K562 (cell line): ENCODE measurements at regions not wholly inside any gene's neighbourhood (a gene's known extent, or its start where the extent isn't known, plus 50 kb on each side); places are given as distances from the start of the nearest gene placed in this dataset.

Experiments used
- ATAC-seq: fragments of 200-7000 bp; cut with Tn5 transposase; 3 replicates; pipeline ENCODE4 v1.9.1; 2020; ENCODE audit warnings: moderate library complexity
- BruUV-seq: library from RNA; stranded (reverse); fragments of 400-500 nt; replicated peaks from 2 replicates; lab custom pipeline; 2021; lab: Mats Ljungman, UMichigan
- CTCF ChIA-PET: fragments of 300-600 bp; formaldehyde crosslinking; extraction: SDS; loops from one replicate; lab custom pipeline; 2021; ENCODE audit warnings: low intra/inter-chr PET ratio; lab: Yijun Ruan, JAX
- POLR2A ChIA-PET: fragments of 300-600, 350-650 bp; sonication (Branson Sonifier 250); formaldehyde crosslinking; extraction: SDS; loops from one replicate; lab custom pipeline; 2021; ENCODE audit warnings: antibody characterized with exemption, inconsistent platforms; lab: Yijun Ruan, JAX
- DNase-seq, 4 experiments: peaks; one replicate each; pipeline versions ENCODE4 v3.0.0 to v3.0.0-alpha.2; 2011 to 2018; ENCODE audit warnings: low spot score in 3 of 4, mixed read lengths in 3 of 4; ENCODE audit errors: extremely low read depth in 1 of 4
- FAIRE-seq: peaks from 2 replicates; lab custom pipeline; 2011; peaks lifted over from hg19 to GRCh38; lab: Jason Lieb, UNC
- H2AFZ ChIP-seq: 2 replicates; pipeline ENCODE4 v1.6.0; 2011; ENCODE audit warnings: low read depth, low read length, control low read depth, inconsistent platforms
- H3K27ac ChIP-seq: fragments of 200-600 bp; 3 replicates; pipeline ENCODE4 v1.8.0; 2011; ENCODE audit warnings: low read depth, mild to moderate bottlenecking, control low read depth, inconsistent platforms, low read length, moderate library complexity, mixed read lengths; ENCODE audit errors: extremely low read depth
- H3K27me3 ChIP-seq, 2 experiments: fragments of 300-600 bp in 1 of 2; 2 replicates in 1 of 2; 3 replicates in 1 of 2; pipeline versions ENCODE4 v1.6.0 to v1.8.0; 2011; ENCODE audit warnings: inconsistent platforms in 2 of 2, low read length in 2 of 2, mild to moderate bottlenecking in 1 of 2, mixed read lengths in 1 of 2, moderate library complexity in 1 of 2; ENCODE audit not compliant: control insufficient read depth in 2 of 2, insufficient read depth in 2 of 2
- H3K36me3 ChIP-seq: fragments of 300-600 bp; 3 replicates; pipeline ENCODE4 v1.8.0; 2011; ENCODE audit warnings: mild to moderate bottlenecking, low read length, inconsistent platforms; ENCODE audit not compliant: control insufficient read depth, insufficient read depth
- H3K4me1 ChIP-seq, 2 experiments: fragments of 200-600 bp in 1 of 2; replicated peaks in 1 of 2; 2 replicates in 1 of 2; 3 replicates in 1 of 2; pipeline versions ENCODE4 v1.5.1 to v1.8.0; 2011; ENCODE audit warnings: inconsistent platforms in 2 of 2, low read length in 2 of 2, mild to moderate bottlenecking in 1 of 2, mixed read lengths in 1 of 2, moderate library complexity in 1 of 2; ENCODE audit not compliant: control insufficient read depth in 2 of 2, insufficient read depth in 2 of 2
- H3K4me2 ChIP-seq: 2 replicates; pipeline ENCODE4 v1.6.1; 2011; ENCODE audit warnings: low read length, control low read depth, inconsistent platforms, mixed read lengths; ENCODE audit not compliant: insufficient read depth
- H3K4me3 ChIP-seq: fragments of 200-600 bp; sonication (generic), shearing (Covaris generic); 2 replicates; pipeline ENCODE4 v1.5.1; 2016; ENCODE audit warnings: control low read depth, inconsistent platforms
- H3K79me2 ChIP-seq: fragments of 200-600 bp; 3 replicates; pipeline ENCODE4 v1.8.0; 2011; ENCODE audit warnings: low read length, inconsistent platforms; ENCODE audit not compliant: control insufficient read depth, insufficient read depth
- H3K9ac ChIP-seq, 2 experiments: 2 replicates each; pipeline versions ENCODE4 v1.6.0 to v1.6.1; 2011; ENCODE audit warnings: low read depth in 2 of 2, low read length in 2 of 2, control low read depth in 1 of 2, inconsistent platforms in 1 of 2, mild to moderate bottlenecking in 1 of 2, mixed read lengths in 1 of 2; ENCODE audit not compliant: insufficient read depth in 1 of 2
- H3K9me1 ChIP-seq: one replicate; pipeline ENCODE4 v1.6.0; 2011; ENCODE audit warnings: inconsistent platforms, mild to moderate bottlenecking, low read length, moderate library complexity; ENCODE audit not compliant: control insufficient read depth, insufficient read depth
- H3K9me3 ChIP-seq: replicated peaks from 2 replicates; pipeline ENCODE4 v1.5.1; 2011; ENCODE audit warnings: low read depth, low read length, inconsistent platforms; ENCODE audit not compliant: control insufficient read depth, insufficient read depth
- H4K20me1 ChIP-seq: replicated peaks from 2 replicates; pipeline ENCODE4 v1.6.1; 2011; ENCODE audit warnings: low read length, inconsistent platforms, mixed read lengths; ENCODE audit not compliant: control insufficient read depth, insufficient read depth
- EWSR1 ChIP-seq: fragments of 450-650 bp; IDR thresholded peaks from 2 replicates; pipeline ENCODE4 v1.6.1; 2018; ENCODE audit warnings: borderline replicate concordance, mild to moderate bottlenecking, low read depth, moderate library complexity; ENCODE audit not compliant: partially characterized antibody
- HDAC8 ChIP-seq: fragments of 450-650 bp; IDR thresholded peaks from 2 replicates; pipeline ENCODE4 v1.6.1; 2016; ENCODE audit warnings: mild to moderate bottlenecking, missing genetic modification characterization, moderate library complexity, missing compliant biosample characterization
- JUN ChIP-seq, 2 experiments: sonication (generic) in 1 of 2; formaldehyde crosslinking in 1 of 2; IDR thresholded peaks; 2 replicates each; pipeline versions ENCODE4 v1.6.1 to v1.8.0; 2012 to 2022; ENCODE audit warnings: borderline replicate concordance in 2 of 2, mild to moderate bottlenecking in 2 of 2, improper control_type of control experiment in 1 of 2, low read depth in 1 of 2, low read length in 1 of 2, missing genetic modification reagents in 1 of 2
- SRSF3 ChIP-seq: fragments of 200-400 bp; formaldehyde crosslinking; IDR thresholded peaks from 2 replicates; pipeline ENCODE4 v1.6.1; 2016; ENCODE audit warnings: mild to moderate bottlenecking, low read length, moderate library complexity; ENCODE audit not compliant: insufficient read depth
- YY1 ChIP-seq, 3 experiments: IDR thresholded peaks; 2 replicates each; pipeline ENCODE4 v1.6.1; 2011; ENCODE audit warnings: low read length in 2 of 3, mild to moderate bottlenecking in 2 of 3, moderate library complexity in 2 of 3, borderline replicate concordance in 1 of 3, control low read depth in 1 of 3, low read depth in 1 of 3; ENCODE audit not compliant: insufficient read depth in 3 of 3, insufficient replicate concordance in 2 of 3, control insufficient read depth in 1 of 3, insufficient read length in 1 of 3; ENCODE audit errors: extremely low read depth in 1 of 3
- ZC3H4 ChIP-seq: sonication (generic); formaldehyde crosslinking; IDR thresholded peaks from 2 replicates; pipeline ENCODE4 v1.9.0; 2021; ENCODE audit warnings: missing genetic modification reagents, borderline replicate concordance
- ZC3H8 ChIP-seq: fragments of 450-650 bp; IDR thresholded peaks from 2 replicates; pipeline ENCODE4 v1.6.1; 2017
- ZNF212 ChIP-seq: fragments of 450-650 bp; formaldehyde crosslinking; IDR thresholded peaks from 2 replicates; pipeline ENCODE4 v1.4.0; 2020; ENCODE audit warnings: mild to moderate bottlenecking
- ZNF217 ChIP-seq: sonication (generic); formaldehyde crosslinking; IDR thresholded peaks from 2 replicates; pipeline ENCODE4 v1.8.0; 2022; ENCODE audit warnings: mild to moderate bottlenecking, missing genetic modification reagents
- ZNF41 ChIP-seq: fragments of 250-450 bp; sonication (Bioruptor Pico); conservative IDR thresholded peaks from 2 replicates; pipeline ENCODE4 v1.4.0; 2020; ENCODE audit warnings: mild to moderate bottlenecking
- ZNF551 ChIP-seq: fragments of 250-450 bp; sonication (Bioruptor Pico); IDR thresholded peaks from 2 replicates; pipeline ENCODE4 v1.5.0; 2021; ENCODE audit warnings: mild to moderate bottlenecking, moderate library complexity
- WGBS: fragments of 100-300 bp; shearing (Covaris generic); methylation state at CpG from one replicate; pipeline ENCODE4 v1.1.6; 2016; ENCODE audit warnings: low coverage, mixed read lengths; ENCODE audit not compliant: insufficient coverage; ENCODE audit errors: missing lambda C conversion rate; 5-methylcytosine and 5-hydroxymethylcytosine counted together
- in situ Hi-C: fragments of 300-500 bp; cut with MboI; formaldehyde crosslinking; loops from 4 replicates; pipeline ENCODE4 v1.15.0; 2018; ENCODE audit warnings: inconsistent platforms, mixed read lengths
- intact Hi-C: fragments of 100-400 bp; cut with micrococcal nuclease; formaldehyde crosslinking; loops from 2 replicates; pipeline ENCODE4 v1.14.2; 2022
- TF ChIP-seq, protein P1 (sequence below), 2 experiments: fragments of 450-650 bp in 1 of 2; sonication (generic) in 1 of 2; formaldehyde crosslinking in 1 of 2; IDR thresholded peaks; 2 replicates each; pipeline versions ENCODE4 v1.7.1 to v1.9.0; 2016 to 2022; ENCODE audit warnings: inconsistent platforms in 1 of 2, mild to moderate bottlenecking in 1 of 2, missing genetic modification reagents in 1 of 2

- no peak for TF ChIP-seq SRSF3
These were observed 672.9 kb downstream of the MECOM start (continued) for GRCh38 chr3:168990621-168991020.

- no peak overlapping the region for H3K9ac ChIP-seq
- no peak overlapping the region for H2AFZ ChIP-seq
- H3K4me1 ChIP-seq: no peaks in the 10 kb centered on the region
- no TSS peak for BruUV-seq
- no peaks in the 10 kb centered on the region for H4K20me1 ChIP-seq
- DNase-seq (no peak), ATAC-seq (no peak), FAIRE-seq (no peak)
- ChIA-PET CTCF (no interaction called here), POLR2A (no interaction called here)
- no peaks in the 10 kb centered on the region for H3K36me3 ChIP-seq
- H3K9me3 ChIP-seq: no peaks in the 10 kb centered on the region
- H3K27me3 ChIP-seq: no peaks in the 10 kb centered on the region
- in situ Hi-C loops (no loop called here), intact Hi-C loops (no loop called here)
- no peak overlapping the region for H3K4me3 ChIP-seq
- H3K27ac ChIP-seq: no peak overlapping the region
- H3K4me2 ChIP-seq: no peak overlapping the region
- H3K9me1 ChIP-seq: no peaks in the 10 kb centered on the region
- WGBS: 0% methylated on average over 2 of the region's 2 CpGs
- no peaks in the 10 kb centered on the region for H3K79me2 ChIP-seq
- TF ChIP-seq ZC3H4 (CRISPR knock-in tag): no peak
- no peak for TF ChIP-seq HDAC8
- no peak for TF ChIP-seq YY1 (IDR thresholded peaks at IDR 0.05; ENCODE audit: borderline replicate concordance in 1 of 3, control insufficient read depth in 1 of 3, extremely low read depth in 1 of 3, insufficient read depth in 3 of 3, insufficient read length in 1 of 3, insufficient replicate concordance in 2 of 3, low read depth in 1 of 3, low read length in 2 of 3)
- TF ChIP-seq ZNF217: no peak
- TF ChIP-seq EWSR1: no peak
- TF ChIP-seq ZNF551 (CRISPR knock-in tag): no peak
- TF ChIP-seq JUN (IDR thresholded peaks at IDR 0.05; ENCODE audit: borderline replicate concordance, low read depth, low read length): no peak
- no peak for TF ChIP-seq JUN (CRISPR knock-in tag; IDR thresholded peaks at IDR 0.05; ENCODE audit: borderline replicate concordance)
- TF ChIP-seq, protein P1, sequence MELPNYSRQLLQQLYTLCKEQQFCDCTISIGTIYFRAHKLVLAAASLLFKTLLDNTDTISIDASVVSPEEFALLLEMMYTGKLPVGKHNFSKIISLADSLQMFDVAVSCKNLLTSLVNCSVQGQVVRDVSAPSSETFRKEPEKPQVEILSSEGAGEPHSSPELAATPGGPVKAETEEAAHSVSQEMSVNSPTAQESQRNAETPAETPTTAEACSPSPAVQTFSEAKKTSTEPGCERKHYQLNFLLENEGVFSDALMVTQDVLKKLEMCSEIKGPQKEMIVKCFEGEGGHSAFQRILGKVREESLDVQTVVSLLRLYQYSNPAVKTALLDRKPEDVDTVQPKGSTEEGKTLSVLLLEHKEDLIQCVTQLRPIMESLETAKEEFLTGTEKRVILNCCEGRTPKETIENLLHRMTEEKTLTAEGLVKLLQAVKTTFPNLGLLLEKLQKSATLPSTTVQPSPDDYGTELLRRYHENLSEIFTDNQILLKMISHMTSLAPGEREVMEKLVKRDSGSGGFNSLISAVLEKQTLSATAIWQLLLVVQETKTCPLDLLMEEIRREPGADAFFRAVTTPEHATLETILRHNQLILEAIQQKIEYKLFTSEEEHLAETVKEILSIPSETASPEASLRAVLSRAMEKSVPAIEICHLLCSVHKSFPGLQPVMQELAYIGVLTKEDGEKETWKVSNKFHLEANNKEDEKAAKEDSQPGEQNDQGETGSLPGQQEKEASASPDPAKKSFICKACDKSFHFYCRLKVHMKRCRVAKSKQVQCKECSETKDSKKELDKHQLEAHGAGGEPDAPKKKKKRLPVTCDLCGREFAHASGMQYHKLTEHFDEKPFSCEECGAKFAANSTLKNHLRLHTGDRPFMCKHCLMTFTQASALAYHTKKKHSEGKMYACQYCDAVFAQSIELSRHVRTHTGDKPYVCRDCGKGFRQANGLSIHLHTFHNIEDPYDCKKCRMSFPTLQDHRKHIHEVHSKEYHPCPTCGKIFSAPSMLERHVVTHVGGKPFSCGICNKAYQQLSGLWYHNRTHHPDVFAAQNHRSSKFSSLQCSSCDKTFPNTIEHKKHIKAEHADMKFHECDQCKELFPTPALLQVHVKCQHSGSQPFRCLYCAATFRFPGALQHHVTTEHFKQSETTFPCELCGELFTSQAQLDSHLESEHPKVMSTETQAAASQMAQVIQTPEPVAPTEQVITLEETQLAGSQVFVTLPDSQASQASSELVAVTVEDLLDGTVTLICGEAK (IDR thresholded peaks at IDR 0.05): no peak
- TF ChIP-seq, protein P1 (CRISPR knock-in tag; IDR thresholded peaks at IDR 0.05): no peak
- TF ChIP-seq ZNF212 (CRISPR knock-in tag): no peak
- TF ChIP-seq ZC3H8: no peak
- no peak for TF ChIP-seq ZNF41 (CRISPR knock-in tag)
These were observed 673.4 kb downstream of the MECOM start for GRCh38 chr3:168990134-168990533.
